Activated T-helper 1 cell treated with anti-CD3 and anti-CD28 coated beads, Interleukin-12 subunit alpha, Interleukin-12 subunit beta, Interleukin-2, Interleukin-4 antibody, amounts not matched to agents 30 ng/mL and 10 ng/mL and 1 ng/mL, durations not matched to agents 14 hours and 24 hours and 36 hours (primary cell): ENCODE measurements at regions not wholly inside any gene's neighbourhood (a gene's known extent, or its start where the extent isn't known, plus 50 kb on each side); places are given as distances from the start of the nearest gene placed in this dataset.

Experiments
- DNase-seq: peaks from one replicate; pipeline ENCODE4 v3.0.0; 2021; ENCODE audit warnings: low spot score
- H3K27ac Mint-ChIP-seq: one replicate; pipeline ENCODE4 v1.8.0; 2021; ENCODE audit warnings: mild to moderate bottlenecking, mixed read lengths
- H3K27me3 Mint-ChIP-seq: one replicate; pipeline ENCODE4 v1.8.0; 2022; ENCODE audit warnings: mild to moderate bottlenecking, moderate library complexity, mixed read lengths; ENCODE audit not compliant: insufficient read depth
- H3K36me3 Mint-ChIP-seq: one replicate; pipeline ENCODE4 v1.8.0; 2021; ENCODE audit warnings: low read depth, mixed read lengths
- H3K4me1 Mint-ChIP-seq: one replicate; pipeline ENCODE4 v1.8.0; 2021; ENCODE audit warnings: low read depth, mixed read lengths
- H3K4me3 Mint-ChIP-seq: one replicate; pipeline ENCODE4 v1.8.0; 2021; ENCODE audit warnings: mild to moderate bottlenecking, moderate library complexity, mixed read lengths
- H3K9me3 Mint-ChIP-seq: one replicate; pipeline ENCODE4 v1.8.0; 2021; ENCODE audit warnings: mixed read lengths
- intact Hi-C: fragments of 100-400 bp; cut with micrococcal nuclease; formaldehyde crosslinking; loops from one replicate; pipeline ENCODE4 v1.15.1; 2024

- no peaks in the 10 kb centered on the region for H3K4me1 Mint-ChIP-seq
- intact Hi-C loops = no loop called here
- H3K27ac Mint-ChIP-seq = no peak overlapping the region
- no peaks in the 10 kb centered on the region for H3K36me3 Mint-ChIP-seq
- H3K9me3 Mint-ChIP-seq = no peaks in the 10 kb centered on the region
- H3K27me3 Mint-ChIP-seq = no peaks in the 10 kb centered on the region
- H3K4me3 Mint-ChIP-seq = no peak overlapping the region
- no peak for DNase-seq
Measured at GRCh38 chr11:28461338-28461737, 353.1 kb downstream of the METTL15 start.

DNA sequence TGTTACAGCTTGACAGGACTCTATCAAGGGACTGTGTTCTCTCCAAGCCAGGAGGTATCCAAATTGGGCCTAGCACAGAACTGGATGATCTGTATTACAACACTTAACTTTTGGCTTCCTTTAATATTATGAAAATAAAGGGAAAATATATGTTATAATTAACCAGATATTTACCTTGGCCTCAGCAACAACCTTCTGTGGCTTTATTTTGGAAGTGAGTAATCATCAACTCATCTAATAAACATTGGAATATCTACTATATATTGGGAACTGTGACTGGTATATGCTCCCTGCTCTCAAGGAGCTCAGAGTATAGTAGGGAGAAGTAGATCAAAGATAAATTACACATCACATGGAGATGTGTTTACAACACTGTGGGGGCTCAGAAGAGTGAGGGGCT, 352.2 kb downstream of the METTL15 start:
- no peaks in the 10 kb centered on the region for H3K4me1 Mint-ChIP-seq
- no peak overlapping the region for H3K4me3 Mint-ChIP-seq
- no peak overlapping the region for H3K27ac Mint-ChIP-seq
- no peaks in the 10 kb centered on the region for H3K36me3 Mint-ChIP-seq
- DNase-seq = no peak
- H3K27me3 Mint-ChIP-seq = no peaks in the 10 kb centered on the region
- H3K9me3 Mint-ChIP-seq = no peaks in the 10 kb centered on the region
- intact Hi-C loops = no loop called here

- no peak for DNase-seq
- H3K4me1 Mint-ChIP-seq = no peaks in the 10 kb centered on the region
- intact Hi-C loops = no loop called here
- H3K4me3 Mint-ChIP-seq = no peak overlapping the region
- no peaks in the 10 kb centered on the region for H3K27me3 Mint-ChIP-seq
- no peak overlapping the region for H3K27ac Mint-ChIP-seq
- H3K9me3 Mint-ChIP-seq = no peaks in the 10 kb centered on the region
- H3K36me3 Mint-ChIP-seq = no peaks in the 10 kb centered on the region
Measured at GRCh38 chr11:28459912-28460311, 351.7 kb downstream of the METTL15 start.

DNA sequence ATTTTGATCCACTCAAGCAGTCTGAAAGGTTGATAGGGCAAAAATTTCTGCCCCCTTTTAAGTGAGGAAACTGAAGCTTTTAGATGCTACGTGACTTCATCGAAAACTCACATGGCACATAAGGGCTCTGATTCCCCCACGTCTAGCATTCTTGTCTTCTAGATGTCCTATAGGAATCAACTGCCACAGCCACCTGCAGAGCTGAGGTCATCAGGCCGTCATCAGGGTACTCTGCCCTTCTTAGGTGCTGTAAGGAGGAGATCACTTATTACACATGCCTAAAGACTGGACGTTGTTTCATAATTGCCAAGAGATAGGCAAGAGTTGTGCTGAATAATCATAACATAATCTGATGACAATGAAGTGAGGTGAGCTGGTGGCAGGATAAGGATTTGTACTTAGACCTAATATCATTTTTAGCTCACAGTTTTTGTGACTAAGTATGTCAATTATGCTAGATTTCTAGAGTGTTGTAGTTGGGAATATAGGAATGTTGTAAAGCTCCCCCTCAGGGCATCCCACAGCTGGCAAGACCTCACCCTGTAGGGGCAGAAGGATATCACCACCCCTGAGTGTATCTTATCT, 349.4 kb downstream of the METTL15 start:
- no peak overlapping the region for H3K4me3 Mint-ChIP-seq
- no peaks in the 10 kb centered on the region for H3K36me3 Mint-ChIP-seq
- no peaks in the 10 kb centered on the region for H3K4me1 Mint-ChIP-seq
- DNase-seq = no peak
- H3K27ac Mint-ChIP-seq = no peak overlapping the region
- H3K27me3 Mint-ChIP-seq = no peaks in the 10 kb centered on the region
- H3K9me3 Mint-ChIP-seq = peaks cover 6% of the 10 kb centered on the region
- intact Hi-C loops = no loop called here

GRCh38 chr11:28448186-28448585, 340.0 kb downstream of the METTL15 start:
- Mint-ChIP-seq H3K4me3 (no peak overlapping the region), H3K36me3 (no peaks in the 10 kb centered on the region), H3K27me3 (peaks cover 2% of the 10 kb centered on the region), H3K27ac (no peak overlapping the region), H3K9me3 (peaks cover 3% of the 10 kb centered on the region), H3K4me1 (no peaks in the 10 kb centered on the region)
- no peak for DNase-seq
- intact Hi-C loops = no loop called here

- Mint-ChIP-seq H3K36me3 (no peaks in the 10 kb centered on the region), H3K27me3 (peaks cover 2% of the 10 kb centered on the region), H3K27ac (no peak overlapping the region), H3K4me3 (no peak overlapping the region), H3K9me3 (peaks cover 3% of the 10 kb centered on the region), H3K4me1 (no peaks in the 10 kb centered on the region)
- intact Hi-C loops = no loop called here
- DNase-seq = no peak
Measured at GRCh38 chr11:28447226-28447625, 339.0 kb downstream of the METTL15 start.

DNA sequence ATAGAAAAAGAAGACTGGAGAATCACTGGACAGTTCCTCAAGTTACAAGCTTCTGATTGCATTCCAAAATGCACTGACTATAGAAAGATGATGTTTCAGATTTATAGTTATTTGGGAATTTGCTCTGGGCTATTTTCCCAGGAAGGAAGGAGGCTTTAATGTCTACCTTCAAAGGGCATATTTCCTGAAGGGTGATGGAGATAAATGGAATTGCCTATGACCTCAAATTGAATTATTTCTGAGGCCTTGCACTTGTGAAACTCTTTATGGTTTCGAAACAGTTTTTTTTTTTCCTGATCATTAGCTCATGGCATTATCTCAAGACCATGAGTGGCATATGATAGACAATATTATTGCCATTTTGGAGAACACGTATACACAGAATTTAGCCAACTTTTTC, 333.9 kb downstream of the METTL15 start:
- Mint-ChIP-seq H3K36me3 (no peaks in the 10 kb centered on the region), H3K27me3 (no peaks in the 10 kb centered on the region), H3K27ac (no peak overlapping the region), H3K9me3 (no peaks in the 10 kb centered on the region), H3K4me1 (no peaks in the 10 kb centered on the region), H3K4me3 (no peak overlapping the region)
- DNase-seq = no peak
- intact Hi-C loops = no loop called here

DNA sequence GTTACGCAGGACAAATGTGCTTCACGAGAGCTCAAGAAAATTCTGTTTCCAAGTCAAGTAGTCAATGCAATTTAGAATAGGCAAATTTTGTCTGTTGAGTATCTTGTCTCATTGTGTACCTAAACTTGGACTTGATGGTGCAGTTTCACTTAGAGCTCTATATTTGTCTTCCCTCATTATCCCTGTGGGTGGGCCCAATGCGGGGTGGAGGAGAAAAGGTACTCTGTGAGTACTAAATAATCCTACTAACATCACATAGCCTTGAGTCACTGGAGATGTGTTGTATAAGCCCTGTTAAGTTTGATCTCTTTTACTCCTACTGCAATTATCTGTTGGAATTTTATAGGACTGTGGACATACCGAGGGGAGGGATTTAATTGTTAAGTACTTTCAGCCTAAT, 331.2 kb downstream of the METTL15 start:
- Mint-ChIP-seq H3K9me3 (no peaks in the 10 kb centered on the region), H3K27me3 (no peaks in the 10 kb centered on the region), H3K36me3 (no peaks in the 10 kb centered on the region), H3K4me3 (no peak overlapping the region), H3K27ac (no peak overlapping the region), H3K4me1 (no peaks in the 10 kb centered on the region)
- no peak for DNase-seq
- intact Hi-C loops = no loop called here

- intact Hi-C loops = no loop called here
- no peak overlapping the region for H3K27ac Mint-ChIP-seq
- no peaks in the 10 kb centered on the region for H3K4me1 Mint-ChIP-seq
- no peaks in the 10 kb centered on the region for H3K36me3 Mint-ChIP-seq
- DNase-seq = no peak
- H3K4me3 Mint-ChIP-seq = no peak overlapping the region
- peaks cover 8% of the 10 kb centered on the region for H3K9me3 Mint-ChIP-seq
- H3K27me3 Mint-ChIP-seq = no peaks in the 10 kb centered on the region
Measured at GRCh38 chr11:28420099-28420498, 311.9 kb downstream of the METTL15 start.

DNA sequence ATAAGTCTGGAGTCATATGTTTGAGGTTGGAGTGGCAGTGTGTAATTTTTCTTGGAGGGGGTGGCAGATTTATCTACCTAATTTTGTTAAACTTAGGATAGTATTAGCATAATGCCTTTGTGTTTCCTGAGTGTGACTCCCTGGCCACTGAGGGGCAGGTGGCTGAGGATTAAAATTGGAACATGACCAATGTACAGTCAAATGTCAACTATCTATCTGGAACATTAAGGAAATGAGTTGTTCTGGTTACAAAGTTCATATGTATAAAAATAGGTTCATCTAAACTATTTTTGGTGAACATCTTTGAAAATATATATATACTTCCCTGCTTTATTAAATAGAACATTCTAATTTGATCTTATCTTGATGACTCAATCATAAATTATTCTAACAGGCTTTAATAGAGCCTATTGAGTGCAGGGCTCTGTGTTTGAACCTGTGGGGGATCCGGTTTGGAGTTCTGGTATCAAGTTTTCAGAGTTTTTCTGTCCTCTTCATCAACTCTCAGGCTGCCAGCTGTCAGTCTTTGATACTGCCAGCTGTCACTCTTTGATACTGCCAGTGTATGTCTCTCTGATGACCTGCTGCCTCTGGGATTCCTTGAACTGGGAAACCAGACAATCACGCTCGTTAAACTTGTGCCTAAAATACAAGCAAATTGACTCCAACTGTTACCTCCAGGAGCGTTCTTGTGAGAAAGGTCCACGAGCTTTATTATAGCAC, 309.6 kb downstream of the METTL15 start:
- no peak for DNase-seq
- no peaks in the 10 kb centered on the region for H3K36me3 Mint-ChIP-seq
- intact Hi-C loops = no loop called here
- no peak overlapping the region for H3K4me3 Mint-ChIP-seq
- H3K9me3 Mint-ChIP-seq = peaks cover 8% of the 10 kb centered on the region
- H3K27ac Mint-ChIP-seq = no peak overlapping the region
- no peaks in the 10 kb centered on the region for H3K4me1 Mint-ChIP-seq
- no peaks in the 10 kb centered on the region for H3K27me3 Mint-ChIP-seq

GRCh38 chr11:28412029-28412428, 303.8 kb downstream of the METTL15 start:
- Mint-ChIP-seq H3K4me3 (no peak overlapping the region), H3K27me3 (no peaks in the 10 kb centered on the region), H3K27ac (no peak overlapping the region), H3K4me1 (no peaks in the 10 kb centered on the region), H3K36me3 (no peaks in the 10 kb centered on the region), H3K9me3 (no peaks in the 10 kb centered on the region)
- intact Hi-C loops = no loop called here
- DNase-seq = no peak

DNA sequence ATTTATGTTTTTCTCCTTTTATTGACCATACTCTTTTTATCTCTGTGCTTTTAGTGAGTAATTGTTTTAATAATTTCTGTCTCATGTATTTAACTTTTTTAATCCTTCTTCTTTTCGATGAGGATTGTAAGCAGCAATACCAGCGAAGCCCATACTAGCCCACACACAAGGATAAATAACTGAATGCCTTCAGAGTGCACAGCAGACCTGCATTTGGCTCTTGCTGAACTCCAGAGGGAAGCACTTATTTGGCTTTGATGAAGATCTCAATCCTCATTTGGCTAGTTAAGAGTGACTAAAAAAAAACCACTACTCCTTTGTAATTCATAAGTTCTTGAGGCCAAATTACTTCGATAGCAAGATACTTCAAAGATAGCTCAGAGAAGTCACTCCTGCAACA, 293.3 kb downstream of the METTL15 start:
- no peaks in the 10 kb centered on the region for H3K27me3 Mint-ChIP-seq
- no peaks in the 10 kb centered on the region for H3K4me1 Mint-ChIP-seq
- intact Hi-C loops = no loop called here
- no peak overlapping the region for H3K27ac Mint-ChIP-seq
- H3K4me3 Mint-ChIP-seq = no peak overlapping the region
- no peaks in the 10 kb centered on the region for H3K9me3 Mint-ChIP-seq
- no peak for DNase-seq
- H3K36me3 Mint-ChIP-seq = no peaks in the 10 kb centered on the region

DNA sequence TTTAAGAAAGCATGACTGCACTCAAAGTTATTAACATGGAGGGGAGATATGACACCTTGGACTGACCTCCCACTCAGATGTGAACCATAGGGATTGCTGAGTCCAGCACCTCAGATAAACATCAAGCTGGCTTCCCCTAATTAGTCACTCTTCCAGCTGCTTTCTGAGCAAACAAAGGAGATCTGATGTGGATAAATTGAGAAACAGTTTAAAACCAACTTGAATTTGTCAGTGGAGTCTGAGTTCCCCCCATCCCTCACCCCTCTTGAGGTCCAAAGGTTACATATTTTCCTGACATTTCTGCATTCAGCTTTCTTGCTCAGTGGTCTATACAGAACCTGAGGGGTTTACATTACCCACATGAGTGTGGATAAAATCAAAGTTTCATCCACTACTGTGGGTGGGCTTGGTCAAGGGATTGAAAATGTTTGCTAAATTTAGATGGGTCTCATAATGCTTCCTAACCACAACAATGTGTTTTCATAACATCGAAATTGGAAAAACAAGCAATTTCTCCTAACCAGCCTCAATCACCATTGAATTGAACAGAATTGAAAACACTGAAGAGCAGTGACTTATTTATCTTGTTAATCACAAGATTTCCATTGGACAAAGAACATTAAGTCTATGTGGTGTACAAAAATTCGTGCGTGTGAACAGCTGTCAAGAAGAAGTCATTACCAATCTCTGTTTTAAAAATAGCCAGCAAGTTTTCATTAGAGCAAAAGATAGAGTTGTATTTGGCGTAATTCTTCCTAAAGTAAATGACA, 292.3 kb downstream of the METTL15 start:
- Mint-ChIP-seq H3K27me3 (no peaks in the 10 kb centered on the region), H3K9me3 (no peaks in the 10 kb centered on the region), H3K4me1 (no peaks in the 10 kb centered on the region), H3K4me3 (no peak overlapping the region), H3K36me3 (no peaks in the 10 kb centered on the region), H3K27ac (no peak overlapping the region)
- intact Hi-C loops = no loop called here
- DNase-seq = no peak
